IPS-NIHi7 (cell line): ENCODE measurements at regions not wholly inside any gene's neighbourhood (a gene's known extent, or its start where the extent isn't known, plus 50 kb on each side); places are given as distances from the start of the nearest gene placed in this dataset.

Experiments
- DNase-seq: peaks from one replicate; pipeline ENCODE4 v3.0.0; 2012; ENCODE audit warnings: mixed read lengths; ENCODE audit errors: extremely low spot score

DNA sequence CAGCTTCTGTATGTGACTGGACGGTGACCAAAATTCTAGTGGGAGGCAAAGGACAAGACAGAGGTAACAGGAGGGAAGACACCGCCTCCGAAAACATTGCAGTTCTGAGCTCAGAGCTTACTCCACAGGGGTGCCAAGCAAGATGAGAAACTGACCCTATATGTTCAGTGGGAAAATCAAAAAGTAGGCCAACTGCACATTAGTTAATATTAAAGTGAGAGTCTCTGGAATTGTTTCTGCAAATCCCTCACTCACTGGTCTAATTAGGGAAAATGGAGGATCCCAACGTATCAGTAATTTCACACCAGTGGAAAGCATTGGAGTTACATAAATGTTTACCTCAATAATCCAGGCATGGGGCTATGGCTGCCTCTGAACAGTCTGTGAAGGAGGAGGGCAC, 313.3 kb upstream of the KCNH8 start:
- DNase-seq: no peak

DNA sequence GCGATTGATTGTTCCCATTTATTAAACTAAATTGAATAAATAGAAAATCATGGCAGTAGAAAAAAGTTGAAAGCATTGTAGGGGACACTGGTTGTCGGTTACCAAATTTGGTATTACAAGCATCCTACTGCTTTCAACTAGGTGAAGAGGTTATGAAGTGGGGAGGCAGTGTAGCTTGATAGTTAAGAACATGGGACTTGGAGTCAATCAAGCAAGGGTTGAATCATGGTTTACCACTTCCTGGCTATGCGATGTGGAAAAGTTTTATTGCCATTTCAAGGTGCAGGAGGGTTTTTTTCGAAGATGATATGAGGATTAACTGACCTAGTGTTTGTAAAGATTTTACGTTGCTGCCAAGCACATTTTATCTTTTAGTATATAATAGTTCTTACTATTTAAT, 318.2 kb upstream of the KCNH8 start:
- no peak for DNase-seq

- DNase-seq: no peak
These were observed 319.7 kb upstream of the KCNH8 start for GRCh38 chr3:18828637-18829036.

DNA sequence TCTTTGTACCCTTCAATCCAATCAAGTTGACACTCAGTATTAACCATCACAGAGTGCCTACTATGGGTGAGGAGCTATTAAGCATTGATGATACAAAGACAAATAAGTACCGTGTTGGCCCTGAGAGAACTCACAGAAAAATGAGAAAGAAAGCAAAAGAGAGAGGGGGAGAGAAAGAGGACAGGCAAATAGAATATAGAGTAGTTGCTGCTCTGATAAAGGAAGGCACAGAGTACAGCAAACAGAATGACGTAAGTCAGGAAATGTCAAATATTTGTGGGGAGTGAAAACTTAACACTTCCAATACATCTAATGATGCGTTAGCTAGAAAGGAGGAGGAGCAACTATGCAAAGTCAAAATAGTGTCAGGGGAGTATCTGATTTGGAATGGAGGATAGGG, 320.6 kb upstream of the KCNH8 start:
- DNase-seq: no peak

DNA sequence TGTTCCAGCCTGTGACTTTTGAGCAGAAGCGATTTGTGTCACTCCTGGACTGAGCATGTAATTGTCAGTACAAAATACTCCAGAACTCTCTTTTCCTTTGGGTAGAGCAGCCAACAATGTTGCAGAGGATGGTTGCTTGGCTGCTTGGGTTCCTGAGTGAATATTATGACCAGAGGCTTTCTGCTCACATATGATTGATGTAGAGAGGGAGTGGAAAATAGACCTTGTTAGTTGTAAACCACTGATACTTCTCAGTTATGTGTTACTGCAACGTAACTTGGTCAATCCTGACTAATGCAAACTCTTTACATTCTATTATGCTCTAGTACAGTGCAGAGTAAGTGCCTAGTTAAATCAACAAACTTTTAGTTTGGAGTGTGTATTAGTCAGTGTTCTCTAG, 322.6 kb upstream of the KCNH8 start:
- no peak for DNase-seq

DNA sequence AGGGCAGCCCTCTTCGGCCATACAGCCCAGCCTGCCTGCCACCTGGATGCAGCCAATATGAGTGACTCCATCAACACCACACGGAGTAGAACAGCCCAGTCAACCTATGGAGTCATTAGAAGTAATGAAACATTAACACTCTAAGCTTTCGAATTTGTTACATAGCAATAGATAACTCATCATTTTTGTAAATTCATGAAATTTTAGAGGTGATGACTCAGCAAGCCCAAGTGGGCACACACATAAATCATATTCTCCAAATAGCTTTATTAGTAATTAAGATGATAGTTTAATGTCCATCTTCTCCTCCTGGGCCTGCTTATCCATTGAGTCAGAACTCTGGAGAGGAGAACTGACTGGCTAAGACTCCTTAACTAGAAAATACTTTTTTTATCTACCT, 335.0 kb upstream of the KCNH8 start:
- DNase-seq: no peak

- no peak for DNase-seq
These were observed 336.0 kb upstream of the KCNH8 start for GRCh38 chr3:18812316-18812715.

DNA sequence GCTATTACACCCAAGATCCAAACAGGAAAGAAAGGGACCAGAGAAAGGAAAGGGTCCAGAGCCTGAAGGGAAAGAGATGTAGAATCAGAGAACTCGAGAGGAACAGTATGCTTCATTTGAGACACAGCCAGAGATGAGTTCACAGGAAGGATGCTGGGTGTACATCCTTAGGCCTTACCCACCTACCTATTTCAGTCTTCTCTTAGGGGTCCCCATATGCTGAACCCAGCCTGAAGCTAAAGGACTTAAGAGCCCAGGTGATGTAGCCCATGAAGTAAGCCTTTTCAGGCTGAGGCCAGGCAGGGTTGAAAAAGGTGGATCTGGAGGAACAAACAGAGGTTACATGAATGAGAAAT, 338.0 kb upstream of the KCNH8 start:
- DNase-seq: no peak

GRCh38 chr3:18809640-18810305, 338.5 kb upstream of the KCNH8 start:
- DNase-seq: no peak

GRCh38 chr3:18808429-18808828, 339.9 kb upstream of the KCNH8 start:
- DNase-seq: no peak

DNA sequence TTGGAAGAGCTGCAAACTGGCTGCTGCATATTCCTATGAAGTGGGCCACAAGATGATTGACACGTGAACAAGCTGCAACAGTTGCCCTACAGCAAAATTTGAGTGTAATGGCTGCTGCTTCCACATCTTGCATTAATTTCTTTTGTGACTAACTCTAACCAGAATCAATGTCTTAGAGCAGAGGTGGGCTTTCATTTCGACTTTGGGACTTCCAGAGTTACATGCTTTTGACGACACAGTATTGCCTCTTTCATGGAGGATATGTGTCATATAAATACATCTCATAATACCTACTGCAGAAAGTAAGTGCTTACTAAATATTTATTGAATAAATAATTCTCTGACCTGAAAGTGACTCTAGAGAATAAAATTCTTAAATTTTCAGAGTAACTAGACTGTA, 340.7 kb upstream of the KCNH8 start:
- no peak for DNase-seq

- no peak for DNase-seq
These were observed 341.7 kb upstream of the KCNH8 start for GRCh38 chr3:18806633-18807032.

DNA sequence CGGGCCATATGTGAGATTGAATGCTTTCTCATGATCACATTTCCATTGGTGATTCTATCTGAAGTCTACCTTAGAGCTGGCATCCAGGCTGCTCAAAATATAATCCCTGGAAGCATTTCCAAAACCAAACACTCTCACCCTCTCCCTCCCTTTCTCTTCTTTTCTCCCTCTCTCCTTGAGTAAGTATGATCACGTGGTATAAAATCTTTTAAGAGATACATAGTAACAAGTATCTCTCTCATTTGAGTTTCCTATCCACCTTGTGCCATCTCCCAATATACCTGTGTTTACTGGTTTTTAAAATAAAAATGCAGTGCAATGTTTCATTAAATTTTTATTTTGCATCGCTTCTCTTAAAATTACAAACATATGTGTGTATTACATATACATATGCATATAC, 350.9 kb upstream of the KCNH8 start:
- DNase-seq: no peak

- no peak for DNase-seq
These were observed 353.2 kb upstream of the KCNH8 start for GRCh38 chr3:18795078-18795477.

- DNase-seq: no peak
These were observed 356.6 kb upstream of the KCNH8 start for GRCh38 chr3:18791752-18792151.

- DNase-seq: no peak
These were observed 357.1 kb upstream of the KCNH8 start for GRCh38 chr3:18791182-18791581.

DNA sequence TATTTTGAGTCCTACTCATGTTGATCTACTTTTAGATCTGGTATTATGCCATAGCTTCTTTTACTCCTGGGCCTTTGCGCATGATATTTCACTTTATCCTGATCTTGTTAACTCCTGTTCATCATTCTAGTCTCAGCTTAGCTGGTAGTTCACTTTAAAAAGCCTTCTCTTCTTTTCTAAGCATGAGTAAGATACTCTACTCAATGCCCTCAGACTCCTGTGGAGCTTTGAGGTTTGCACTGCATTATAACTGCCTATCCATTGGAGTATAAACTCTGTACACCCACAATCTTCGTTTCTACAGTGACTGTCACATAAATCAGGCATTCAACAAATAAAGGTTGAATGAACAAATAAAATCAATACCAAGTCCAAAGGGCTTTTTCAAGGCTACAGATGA, 357.9 kb upstream of the KCNH8 start:
- no peak for DNase-seq

DNA sequence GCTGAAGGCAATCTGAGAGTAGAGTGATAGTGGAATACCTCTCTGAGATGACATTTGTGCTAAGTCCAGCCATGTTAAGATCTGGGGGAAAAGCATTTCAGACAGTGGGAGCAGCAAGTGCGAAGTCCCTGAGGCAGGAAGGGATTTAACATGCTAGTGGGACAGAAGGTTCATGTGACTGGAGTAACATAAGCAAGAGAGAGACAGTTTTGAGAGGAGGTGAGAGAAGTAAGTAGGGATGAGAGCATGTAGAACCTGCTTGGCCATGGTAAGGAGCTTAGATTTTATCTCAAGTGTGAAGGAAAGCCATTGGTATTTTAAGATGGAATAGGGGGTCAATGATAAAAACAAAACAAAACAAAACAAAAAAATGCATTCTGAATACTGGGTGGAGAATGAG, 358.6 kb upstream of the KCNH8 start:
- no peak for DNase-seq

DNA sequence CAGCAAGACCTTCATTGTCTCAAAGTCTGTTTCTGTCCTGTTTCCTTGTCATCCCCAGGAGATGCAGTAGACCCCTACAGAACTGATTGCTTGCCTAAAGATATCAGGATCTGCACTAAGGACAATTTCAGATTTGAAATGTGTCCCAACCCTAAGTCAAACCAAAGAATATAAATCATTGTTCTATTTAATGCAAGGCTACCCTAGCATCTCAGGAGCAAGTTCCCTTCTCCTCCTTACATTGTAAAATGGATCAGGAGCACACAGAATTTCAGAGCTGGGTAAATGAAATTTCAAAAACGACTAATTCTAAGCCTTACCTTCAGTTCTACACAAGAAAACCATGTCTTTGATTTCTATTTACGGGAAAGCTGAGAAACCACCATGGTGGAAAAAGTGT, 360.9 kb upstream of the KCNH8 start:
- no peak for DNase-seq

- no peak for DNase-seq
These were observed 361.5 kb upstream of the KCNH8 start for GRCh38 chr3:18786650-18787323.

- no peak for DNase-seq
These were observed 357.1 kb upstream of the SATB1 start for GRCh38 chr3:18782191-18782590.

DNA sequence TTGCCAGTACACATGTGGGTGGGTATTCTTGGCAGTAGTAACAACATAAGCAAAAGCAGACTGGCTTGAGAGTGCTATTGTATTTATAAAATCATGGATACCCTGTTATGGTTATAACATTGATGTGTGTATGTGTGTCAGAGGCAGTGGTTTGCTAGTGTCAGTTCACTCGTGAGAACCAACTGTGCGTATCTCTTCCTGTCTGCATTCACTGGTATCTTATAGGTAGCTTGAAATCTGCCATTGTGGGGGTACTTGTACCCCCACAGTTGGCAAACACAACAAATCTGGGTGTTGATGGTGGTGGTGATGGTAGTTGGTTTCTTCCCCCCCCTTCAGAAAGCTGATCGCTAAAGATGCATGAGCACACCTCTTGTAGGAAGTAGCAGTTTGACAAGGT, 355.8 kb upstream of the SATB1 start:
- DNase-seq: no peak

DNA sequence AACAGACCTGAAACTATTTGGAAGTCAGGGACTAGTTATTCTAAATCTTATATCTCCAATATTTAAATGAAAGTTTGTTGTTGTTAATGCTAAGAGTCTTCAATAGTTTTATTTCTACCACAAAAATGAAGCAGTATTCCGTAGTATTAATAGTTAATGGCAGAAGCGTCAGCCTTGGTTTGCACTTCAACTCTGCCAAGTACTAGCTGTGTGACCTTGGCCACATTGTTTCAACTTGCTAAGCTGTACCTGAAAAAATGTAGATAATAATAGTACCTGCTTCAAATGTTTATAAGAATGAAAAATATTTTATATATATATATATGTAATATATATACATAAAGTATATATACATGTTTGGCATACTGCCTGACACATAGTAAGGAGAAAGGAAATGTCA, 354.6 kb upstream of the SATB1 start:
- no peak for DNase-seq

GRCh38 chr3:18778598-18778997, 353.5 kb upstream of the SATB1 start:
- DNase-seq: no peak
